Esophagus mucosa (tissue), 1 donor: ENCODE measurements at regions not wholly inside any gene's neighbourhood (a gene's known extent, or its start where the extent isn't known, plus 50 kb on each side); places are given as distances from the start of the nearest gene placed in this dataset.
A peak's percentile ranks its signal among the peaks of the same experiment; 100 is the strongest.

Experiments used
- ATAC-seq: fragments of 200-7000 bp; cut with Tn5 transposase; one replicate; pipeline ENCODE4 v1.9.1; 2020
- donor health status: DM: yes; HTN: yes; CAD: no.

DNA sequence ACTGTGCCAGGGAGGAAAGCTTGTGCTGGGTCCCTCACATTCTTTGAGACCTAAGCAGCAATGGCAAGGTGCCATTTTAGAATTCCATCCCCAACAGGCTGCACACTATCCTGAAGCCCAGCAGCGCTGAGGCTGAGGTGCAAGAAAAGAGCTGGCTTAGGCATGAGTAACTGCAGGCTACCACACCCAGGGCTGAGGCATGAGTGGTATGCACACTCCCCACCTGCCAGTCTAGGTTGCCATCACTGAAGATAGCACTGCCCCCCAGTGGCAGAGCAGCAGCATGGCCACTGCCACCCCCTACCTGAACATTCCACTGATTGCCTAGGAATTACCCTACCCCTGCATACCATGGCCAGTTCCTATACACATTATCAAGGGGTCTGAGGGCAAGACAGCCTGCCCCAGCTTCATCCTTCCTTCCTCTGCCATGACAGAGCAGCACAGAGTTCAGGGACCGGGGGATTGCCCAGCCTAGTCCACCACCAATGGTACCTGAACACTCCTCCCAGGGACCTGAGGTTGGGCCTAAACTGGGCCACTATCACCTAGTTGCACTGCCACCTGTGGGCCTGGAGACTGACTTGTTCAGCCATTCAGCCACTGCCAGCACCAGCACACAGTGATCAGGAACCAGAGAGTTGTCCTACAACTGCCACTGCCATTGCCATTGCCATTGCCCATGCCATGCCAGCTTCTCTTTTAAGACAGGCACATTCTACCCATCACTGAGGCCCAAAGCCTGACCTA lies 129.8 kb downstream of the SATB1 start:
- ATAC-seq: peak; percentile 100

DNA sequence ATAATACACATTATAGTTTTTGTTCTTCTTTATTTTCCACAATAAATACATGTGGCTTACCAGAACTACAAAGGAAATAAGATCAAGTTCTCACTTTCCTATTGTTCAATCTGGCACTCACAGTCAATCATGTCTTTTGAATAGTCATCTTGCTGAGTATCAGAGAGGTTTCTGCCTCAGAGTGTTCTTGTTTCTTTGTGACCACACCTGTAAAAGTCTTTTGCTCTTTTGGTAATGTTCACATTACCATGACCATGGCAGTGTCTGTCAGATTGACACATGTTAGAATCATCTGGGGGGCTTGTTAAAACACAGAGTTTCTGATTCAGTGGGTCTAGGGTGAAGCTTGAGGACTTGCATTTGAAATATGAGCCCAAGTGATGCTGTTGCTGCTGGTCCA lies 135.0 kb downstream of the SATB1 start:
- ATAC-seq: no peak

DNA sequence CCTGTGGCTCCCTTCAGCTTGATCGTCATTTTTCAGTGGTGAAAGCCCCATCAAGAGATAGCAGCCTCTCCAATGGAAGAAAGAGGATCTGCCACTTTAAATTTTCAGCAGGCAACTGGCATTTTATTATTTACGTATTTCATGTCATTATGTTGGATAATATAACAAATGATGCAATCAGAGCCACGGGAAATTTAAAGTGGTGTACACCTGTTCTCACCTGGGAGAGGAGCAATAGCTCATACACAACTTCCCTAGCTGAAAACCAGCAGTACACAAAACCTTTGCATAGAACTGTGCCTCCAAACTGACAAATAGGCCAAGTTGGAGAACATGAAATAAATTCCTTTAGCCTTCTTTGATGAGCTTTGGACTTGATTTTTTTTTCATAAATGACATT lies 136.9 kb downstream of the SATB1 start:
- ATAC-seq: no peak

DNA sequence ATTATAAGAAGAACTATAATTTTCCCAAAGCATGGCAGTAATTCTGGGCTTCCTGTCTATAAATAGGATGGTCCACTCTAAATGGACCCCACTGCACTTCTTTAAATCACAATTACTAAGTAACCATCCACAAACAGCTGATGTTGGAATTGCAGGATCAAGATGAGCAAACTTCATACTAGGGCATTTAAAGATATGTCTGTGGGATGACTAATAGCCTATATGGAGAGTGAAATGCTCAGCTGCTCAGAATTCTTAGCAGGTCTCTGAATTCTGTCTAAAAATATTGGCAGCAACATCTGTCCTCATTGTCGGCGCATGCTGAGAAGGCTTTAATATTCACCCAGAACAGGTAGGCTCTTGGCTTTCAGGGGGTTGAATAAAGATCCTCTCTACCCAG lies 140.4 kb downstream of the SATB1 start:
- no peak for ATAC-seq

DNA sequence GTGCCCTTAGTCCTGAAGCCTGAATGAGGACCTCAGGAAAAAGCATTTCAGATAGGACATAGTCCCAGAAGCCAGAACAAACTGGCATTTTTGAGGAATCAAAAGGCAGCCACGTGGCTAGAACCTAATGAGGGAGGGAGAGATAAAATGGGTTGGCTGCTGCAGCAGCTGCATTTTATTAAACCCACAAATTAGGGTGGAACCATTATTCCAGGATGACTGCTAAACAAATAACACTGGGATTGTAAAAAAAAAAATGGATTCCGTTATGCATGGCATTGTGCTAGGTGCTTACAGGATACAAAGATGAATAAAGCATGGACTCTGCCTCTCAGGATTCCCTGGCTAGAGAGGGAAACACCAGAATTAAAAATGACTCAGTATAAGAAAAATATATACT lies 141.5 kb downstream of the SATB1 start:
- no peak for ATAC-seq

DNA sequence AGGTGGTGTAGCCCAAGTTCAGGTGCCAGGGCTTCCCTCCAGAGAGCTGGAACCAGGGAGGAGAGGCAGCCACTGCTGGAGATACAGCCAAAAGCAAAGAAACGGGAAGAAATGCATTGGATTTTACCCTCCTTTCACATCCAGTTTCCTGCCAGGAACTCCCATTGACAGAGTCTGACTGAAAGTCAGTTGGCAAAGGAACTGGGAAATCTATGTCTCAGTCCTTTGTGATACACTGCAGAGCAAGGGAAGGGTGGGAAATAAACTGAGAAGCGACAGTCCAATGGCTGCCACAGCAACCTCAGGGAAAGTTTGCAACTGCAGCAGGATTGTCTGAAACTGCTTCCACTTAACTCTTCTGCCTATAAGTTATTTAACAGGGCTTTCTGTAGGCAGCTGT lies 142.6 kb downstream of the SATB1 start:
- ATAC-seq: no peak

DNA sequence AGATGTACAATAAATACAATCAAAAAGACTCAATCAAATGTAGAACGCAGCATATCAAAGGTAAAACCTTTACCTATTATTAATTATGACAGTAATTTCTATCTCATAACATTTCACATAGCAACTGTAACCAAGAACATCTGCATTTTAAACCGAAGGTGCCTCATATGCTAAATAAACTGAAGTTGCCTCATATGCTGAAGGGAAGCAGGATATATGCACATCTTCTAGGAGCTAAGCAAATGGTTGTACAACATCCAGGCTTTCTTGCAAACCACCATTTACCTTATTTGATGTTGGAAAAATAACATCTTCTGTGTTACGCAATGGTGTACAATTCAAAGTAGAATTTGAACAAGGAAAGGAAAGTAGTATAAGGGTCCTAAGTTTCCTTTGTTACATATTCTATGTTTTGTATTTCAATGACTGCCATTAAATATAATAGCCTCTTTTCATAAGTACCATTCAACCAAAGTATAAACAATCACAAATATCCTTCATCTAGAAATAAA lies 145.9 kb downstream of the SATB1 start:
- no peak for ATAC-seq

DNA sequence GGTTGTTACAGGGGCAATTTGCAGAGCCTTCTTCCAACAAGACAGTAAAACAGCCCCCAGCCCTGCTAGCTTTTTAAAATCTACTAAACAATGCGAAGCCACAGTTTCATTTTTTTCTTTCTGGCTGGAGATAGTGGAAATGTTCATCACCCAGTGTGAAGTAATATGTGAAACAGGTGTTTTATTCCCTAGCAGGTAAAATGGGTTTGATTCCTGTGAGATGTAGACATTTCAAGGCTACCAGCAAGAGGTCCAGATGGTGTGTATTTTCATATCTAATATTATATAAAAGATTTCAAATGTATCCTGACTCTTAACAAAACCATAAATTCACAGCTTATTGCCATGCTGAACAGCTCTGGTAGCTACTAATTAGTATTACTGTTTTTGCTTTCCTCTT lies 160.3 kb downstream of the SATB1 start:
- no peak for ATAC-seq

DNA sequence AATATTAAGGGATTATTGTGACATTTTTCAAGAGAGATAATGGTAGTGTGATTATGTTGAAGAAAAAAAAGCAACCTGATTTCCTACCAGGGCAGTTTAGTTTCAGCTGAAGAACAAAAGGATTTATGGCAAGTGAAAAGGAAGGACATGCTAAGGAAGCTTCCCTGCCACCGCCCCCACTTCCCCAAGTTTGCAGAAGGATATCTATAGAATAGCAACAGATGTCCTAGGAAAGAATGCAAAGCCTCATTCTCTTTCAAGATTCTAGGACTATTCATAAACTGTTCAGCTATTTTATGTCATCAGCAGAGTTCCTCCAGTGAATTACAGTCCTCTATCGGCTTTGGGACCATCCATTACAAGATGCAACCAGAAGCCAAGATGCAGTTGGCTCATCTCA lies 160.8 kb downstream of the SATB1 start:
- no peak for ATAC-seq

DNA sequence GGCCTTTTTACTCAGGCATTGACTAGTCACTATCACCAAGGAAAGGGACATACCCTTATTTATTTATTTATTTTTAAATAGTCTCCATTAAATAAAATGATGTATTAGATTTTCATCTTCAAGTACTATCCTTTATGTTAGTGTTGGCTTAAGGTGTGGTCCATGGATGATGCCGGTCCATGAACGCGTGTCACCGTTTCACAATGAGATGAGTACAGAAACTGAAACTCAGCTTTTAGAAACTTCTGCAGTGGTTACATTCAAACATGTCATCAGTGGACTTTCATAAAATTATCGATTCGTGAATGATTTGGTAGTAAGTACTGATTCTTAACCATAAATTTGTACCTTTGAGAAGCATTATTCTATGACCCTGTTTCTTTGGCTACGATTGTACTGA lies 166.6 kb downstream of the SATB1 start:
- no peak for ATAC-seq

DNA sequence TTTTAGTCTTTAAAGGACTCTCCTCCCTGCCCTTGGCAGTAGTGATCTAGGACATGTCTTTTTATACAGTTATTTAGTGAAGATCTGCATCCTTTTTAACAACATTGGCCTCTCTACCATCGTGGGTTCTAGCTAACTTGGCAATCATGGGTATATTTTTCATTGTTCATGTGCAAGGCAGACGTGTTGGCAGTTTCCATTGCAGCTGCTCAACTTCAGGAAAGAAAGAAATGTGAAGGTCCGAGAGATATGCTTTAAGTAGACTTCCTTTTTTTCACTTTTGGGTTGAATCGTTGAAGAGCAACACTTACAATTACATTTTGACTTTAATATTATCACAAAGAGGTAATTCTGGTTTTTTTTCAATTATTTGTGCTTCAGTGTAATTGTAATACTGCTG lies 172.6 kb downstream of the SATB1 start:
- ATAC-seq: no peak

DNA sequence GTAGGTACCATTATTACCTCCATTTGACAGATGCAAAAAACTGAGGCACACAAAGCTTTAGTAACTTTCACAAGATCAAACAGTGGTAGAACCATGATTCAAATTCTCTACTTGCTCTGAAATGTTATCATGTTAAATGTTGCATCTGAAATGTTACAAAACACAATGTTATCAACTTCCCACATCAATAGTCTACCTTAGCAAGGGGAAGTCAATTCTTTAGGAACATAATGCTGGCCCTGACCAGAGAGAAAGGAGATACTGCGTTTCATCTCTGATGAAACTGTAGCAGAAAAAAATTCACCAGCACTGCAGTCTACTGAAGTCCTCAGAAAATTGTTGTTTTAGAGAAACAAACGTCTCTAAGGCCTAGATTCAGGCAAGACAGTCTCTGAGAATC lies 174.1 kb downstream of the SATB1 start:
- ATAC-seq: no peak

DNA sequence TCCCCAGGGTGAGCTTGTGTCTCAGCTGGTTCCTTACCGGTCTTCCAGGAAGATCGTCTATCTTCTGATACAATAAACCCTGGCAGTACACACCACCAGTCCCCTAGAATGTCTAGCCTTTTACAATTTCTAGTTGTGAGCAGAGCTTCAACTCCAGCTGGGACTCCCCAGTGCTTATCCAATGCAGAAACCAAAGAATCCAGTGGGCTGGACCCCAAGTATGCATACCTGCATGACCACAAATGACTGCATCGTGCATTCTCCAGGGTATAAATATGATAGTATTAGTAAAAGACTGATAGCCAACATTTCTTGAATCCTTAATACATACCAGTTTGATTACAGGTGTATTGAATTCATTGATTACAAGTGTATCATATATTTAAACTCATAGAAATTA lies 176.0 kb downstream of the SATB1 start:
- ATAC-seq: no peak

DNA sequence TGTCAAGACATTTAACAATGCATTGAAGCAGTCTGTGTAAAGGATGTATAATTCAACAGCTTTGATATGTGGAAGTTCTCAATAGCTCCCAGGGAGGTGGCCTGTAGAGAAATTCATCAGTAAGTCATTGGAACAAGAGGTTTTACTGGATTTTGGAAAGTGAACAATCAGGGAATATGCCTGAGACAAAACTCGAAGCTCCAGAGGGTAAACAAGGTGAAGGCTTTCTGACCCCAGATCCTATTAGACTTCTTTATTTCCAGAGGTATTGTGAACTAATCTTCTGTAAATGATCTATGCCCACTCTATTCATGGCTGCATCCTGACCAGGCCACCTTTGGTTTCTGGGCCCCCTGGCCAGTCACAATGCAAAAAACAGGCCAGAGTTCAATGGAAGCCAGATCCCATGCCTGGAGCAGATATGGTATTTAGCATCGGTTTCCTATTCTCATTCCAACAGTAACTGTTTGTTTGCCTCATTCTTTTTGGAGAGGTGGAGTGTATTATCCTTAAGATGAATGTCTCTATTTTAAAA lies 177.3 kb downstream of the SATB1 start:
- ATAC-seq: peak; percentile 76

DNA sequence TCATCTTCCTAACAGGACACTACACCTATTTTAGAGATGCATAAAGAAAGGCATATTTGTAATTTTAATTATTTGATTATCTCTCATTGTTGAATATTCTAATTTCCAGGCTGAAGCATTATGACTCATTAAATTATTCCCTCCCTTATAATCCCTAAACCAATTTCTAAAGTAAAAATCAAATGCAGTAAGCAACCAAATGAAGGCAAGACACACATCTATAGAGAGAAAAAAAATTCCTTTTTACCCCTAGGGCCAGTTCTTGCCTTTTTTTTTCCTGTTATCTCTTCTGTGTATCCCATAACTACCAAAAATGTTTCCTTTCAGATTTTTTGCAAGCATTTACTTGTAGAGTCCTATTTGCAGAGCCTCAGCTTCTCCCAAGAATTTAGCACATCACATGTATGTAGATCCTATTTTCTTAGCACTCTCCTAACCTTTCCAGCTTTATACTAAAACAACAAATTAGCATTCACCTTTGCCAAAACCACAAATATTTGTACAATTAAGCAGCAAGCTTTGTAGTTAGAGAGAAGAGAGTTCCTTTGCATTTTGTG lies 177.9 kb downstream of the SATB1 start:
- ATAC-seq: no peak

DNA sequence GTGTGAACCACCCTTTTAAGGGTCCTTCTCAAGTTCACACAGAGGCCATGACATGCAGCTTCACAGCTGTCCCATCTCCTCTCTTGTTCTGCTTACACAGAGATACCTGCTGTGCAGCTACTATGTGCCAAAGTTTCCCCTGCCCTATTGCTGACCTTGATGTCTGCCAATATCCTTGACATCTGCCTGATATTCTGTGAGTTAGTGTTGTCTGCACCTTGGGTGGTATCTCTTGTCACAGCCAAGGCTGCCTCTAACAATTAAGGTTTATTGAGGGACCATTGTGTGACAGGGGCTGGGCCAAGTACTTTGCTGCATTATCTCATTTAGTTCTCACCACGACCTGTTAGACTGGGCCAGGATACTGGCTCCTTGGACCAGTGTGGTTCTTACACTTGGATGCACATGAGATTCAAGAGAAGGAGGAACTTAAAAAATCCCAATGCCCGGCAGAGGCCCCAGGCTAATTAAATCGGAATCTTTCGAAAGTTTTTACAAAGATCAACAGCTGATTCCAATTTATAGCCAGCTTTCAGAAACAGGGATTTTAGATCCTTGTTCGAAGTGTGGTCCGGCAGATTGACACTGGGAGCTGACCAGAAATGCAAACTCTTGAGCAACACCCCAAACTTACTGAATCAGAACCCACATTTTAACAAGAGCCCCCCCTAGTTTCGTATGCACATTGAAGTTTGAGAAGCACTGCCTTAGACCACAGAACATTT lies 178.6 kb downstream of the SATB1 start:
- no peak for ATAC-seq

DNA sequence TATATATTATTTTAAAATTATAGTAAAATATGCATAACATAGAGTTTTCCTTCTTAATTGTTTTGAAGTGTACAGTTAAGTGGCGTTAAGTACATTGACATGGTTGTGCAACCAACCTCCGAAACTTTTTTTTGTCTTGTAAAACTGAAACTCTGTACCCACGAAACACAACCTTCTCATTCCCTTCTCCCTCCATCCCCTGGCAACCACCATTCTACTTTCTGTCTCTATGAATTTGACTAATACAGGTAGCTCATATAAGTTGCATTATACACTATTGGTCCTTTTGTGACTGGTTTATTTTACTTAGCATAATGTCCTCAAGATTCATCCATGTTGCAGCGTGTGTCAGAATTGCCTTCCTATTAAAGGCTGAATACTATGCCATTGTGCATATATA lies 179.4 kb downstream of the SATB1 start:
- ATAC-seq: no peak

DNA sequence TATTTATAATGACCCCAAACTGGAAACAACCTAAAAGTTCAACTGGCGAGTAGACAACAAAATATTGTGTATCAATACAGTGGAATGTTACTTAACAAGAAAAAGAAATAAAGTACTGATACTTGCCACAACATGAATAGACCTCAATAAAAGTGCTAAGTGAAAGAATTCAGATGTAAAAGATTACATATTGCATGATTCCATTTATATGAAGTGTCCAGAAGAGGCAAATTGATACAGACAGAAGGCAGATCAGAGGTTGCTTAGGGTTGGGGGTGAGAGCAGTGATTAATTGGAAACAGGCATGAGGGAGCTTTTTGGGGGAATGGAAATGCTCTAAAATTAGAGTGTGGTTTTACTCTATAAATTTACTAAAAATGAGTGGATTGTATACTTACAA lies 183.3 kb downstream of the SATB1 start:
- no peak for ATAC-seq

DNA sequence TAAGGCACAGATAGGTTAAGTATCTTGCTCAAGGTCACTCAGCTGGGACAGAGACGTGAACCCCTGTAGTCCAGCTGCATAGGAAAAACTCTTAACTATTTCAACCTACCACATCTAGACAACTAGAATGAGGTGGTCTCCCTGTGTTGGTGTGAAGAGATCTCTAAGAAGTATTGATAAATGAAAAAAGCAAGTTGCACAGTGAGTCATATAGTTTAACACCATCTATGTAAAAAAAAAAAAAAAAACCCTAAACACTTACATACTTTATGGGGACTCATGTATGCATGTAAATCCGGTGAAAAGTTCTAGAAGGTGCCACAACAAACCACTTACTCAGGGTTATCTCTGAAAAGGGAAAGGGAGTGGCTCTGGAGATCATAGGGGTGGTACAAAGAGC lies 185.5 kb downstream of the SATB1 start:
- ATAC-seq: no peak

DNA sequence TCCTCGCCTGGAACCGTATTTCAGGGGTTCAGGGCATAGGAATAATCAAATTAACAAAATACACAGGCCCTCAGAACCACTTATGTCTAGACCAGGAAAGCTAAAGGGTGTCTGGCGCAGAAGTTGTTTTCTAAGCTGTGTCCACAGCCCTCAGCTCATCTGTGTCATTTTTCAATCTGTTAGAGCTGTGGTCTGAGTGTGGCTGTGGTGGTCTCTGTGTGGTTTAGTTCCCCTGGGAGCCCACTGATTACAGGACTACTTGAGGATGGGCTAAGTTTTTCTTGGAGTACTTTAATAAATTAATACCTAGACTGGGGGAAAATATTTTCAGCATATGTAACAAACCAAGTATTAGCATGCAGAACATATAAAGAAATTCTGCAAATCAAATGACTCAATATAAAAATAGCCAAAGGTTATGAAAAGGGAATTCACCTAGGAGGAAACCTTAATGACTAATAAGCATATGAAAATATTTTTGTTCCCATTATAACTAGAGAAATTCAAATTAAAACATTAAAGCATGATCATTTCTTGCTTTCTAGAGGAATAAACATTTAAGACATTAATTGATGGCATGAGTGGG lies 186.3 kb downstream of the SATB1 start:
- no peak for ATAC-seq

DNA sequence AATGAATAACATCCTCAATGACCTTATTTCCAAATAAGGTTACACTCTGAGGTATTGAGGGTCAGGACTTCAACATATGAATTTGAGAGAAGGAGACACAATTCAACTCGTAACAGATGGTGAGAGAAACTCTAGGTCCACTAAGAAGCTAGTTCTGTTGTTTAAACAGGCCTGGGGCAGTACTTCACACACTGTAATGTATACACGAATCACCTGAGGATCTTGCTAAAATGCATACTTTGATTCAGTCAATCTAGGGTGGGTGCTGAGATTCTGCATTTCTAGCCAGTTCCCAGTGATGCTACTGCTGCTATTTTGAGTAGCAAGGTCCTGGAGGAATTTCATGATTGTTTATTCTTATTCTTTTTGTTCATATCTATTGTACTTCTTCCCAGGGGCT lies 186.8 kb downstream of the SATB1 start:
- ATAC-seq: no peak

DNA sequence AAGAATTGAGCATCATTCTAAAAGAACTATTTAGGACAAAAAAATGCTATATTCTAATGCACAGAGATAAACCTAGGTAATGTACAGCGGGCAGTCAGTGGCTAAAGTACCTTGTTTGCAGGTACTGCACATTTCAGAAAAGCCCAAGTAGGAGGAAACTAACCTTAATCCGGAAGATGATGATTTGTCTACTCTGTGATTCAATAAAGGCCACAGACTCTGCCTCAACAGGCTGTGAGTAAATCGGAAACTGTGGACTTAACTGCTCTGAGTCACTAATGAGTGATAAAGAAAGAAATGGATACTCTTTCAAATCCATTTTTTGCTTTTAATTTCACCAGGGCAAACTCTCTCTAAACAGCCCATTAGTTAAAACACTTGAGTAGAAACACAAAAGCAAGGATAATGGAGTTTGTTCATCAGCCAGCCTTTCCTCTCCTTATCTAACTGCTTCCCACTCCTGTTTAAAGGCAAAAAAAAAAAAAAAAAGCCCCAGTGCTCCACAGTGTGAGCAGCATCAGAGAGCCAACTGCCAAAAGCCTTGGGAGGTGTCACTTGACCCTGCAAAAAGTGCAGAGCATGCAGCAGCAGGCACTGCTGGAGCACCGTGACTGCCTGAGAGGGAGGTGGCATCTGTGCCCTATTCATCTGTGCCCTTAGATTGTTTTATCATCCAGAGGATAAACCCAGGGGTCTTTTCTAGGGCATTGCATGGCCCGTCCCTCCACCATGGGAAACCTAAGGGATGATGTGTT lies 187.7 kb downstream of the SATB1 start:
- peak; percentile 96 for ATAC-seq

DNA sequence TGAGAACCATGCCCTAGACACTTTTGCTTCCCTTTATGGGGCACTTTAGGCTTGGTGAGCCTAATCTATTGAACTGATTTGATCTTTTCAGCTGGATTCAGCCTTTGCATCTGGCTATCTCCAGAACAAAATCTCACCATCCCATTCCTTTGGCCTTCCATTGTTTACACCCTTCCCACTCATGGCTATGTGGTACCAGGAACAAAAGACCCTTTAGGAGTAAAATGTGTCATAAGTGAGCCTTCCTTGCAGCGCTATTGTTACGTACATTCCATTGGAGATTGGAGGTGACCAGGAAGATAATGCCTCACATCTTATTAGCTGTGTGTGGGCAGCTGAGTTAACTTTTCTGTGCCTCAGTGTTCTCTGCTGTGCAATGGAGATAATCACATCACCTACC lies 188.4 kb downstream of the SATB1 start:
- no peak for ATAC-seq
